ENCODE measurements at regions not wholly inside any gene's neighbourhood (a gene's known extent, or its start where the extent isn't known, plus 50 kb on each side); places are given as distances from the start of the nearest gene placed in this dataset.
"Not testable (repeated sequence)": the region's sequence is repeated elsewhere in the genome, so short reads cannot be mapped to it uniquely, and the experiment has no call there.

GRCh38 chr1:80293818-80294217 is 1287.3 kb upstream of the ADGRL4 start:
- Histone ChIP-seq H3K9me2 (ENCODE audit: insufficient read depth, low read length) (no peaks in the 10 kb centered on the region), H3F3A (ENCODE audit: insufficient read depth, low read length, poor library complexity, severe bottlenecking) (no peaks in the 10 kb centered on the region), H3K27me3 (ENCODE audit: insufficient read depth, low read depth, low read length) (no peaks in the 10 kb centered on the region), H3K4me2 (ENCODE audit: low read length) (no peak overlapping the region), H3K9me3 (ENCODE audit: low read length) (no peaks in the 10 kb centered on the region), H3K4me3 (ENCODE audit: low read length) (no peak overlapping the region), H3K36me3 (ENCODE audit: insufficient read depth, low read length) (no peaks in the 10 kb centered on the region), H4K20me1 (ENCODE audit: insufficient read depth) (no peaks in the 10 kb centered on the region), H3K9ac (ENCODE audit: low read length) (no peak overlapping the region), H2AFZ (ENCODE audit: low read depth, low read length) (no peak overlapping the region), H3K27ac (ENCODE audit: low read length) (no peak overlapping the region), H3K79me2 (replicated peaks; ENCODE audit: insufficient read depth, low read length) (no peaks in the 10 kb centered on the region)
- TF ChIP-seq POLR2AphosphoS5 (IDR thresholded peaks at IDR 0.05), result no peak
- TF ChIP-seq REST (IDR thresholded peaks at IDR 0.05; ENCODE audit: borderline replicate concordance), result no peak
- no peak for TF ChIP-seq SMC3 (conservative IDR thresholded peaks at IDR 0.05; ENCODE audit: poor library complexity)
- TF ChIP-seq EP300 (conservative IDR thresholded peaks at IDR 0.05; ENCODE audit: poor library complexity, severe bottlenecking), result no peak
- no peak for TF ChIP-seq CTCF (IDR thresholded peaks at IDR 0.05; ENCODE audit: poor library complexity, severe bottlenecking)
- no peak for TF ChIP-seq RAD21 (conservative IDR thresholded peaks at IDR 0.05)
- no peak for TF ChIP-seq EZH2 (IDR thresholded peaks at IDR 0.05; ENCODE audit: borderline replicate concordance, insufficient read depth, low read length, poor library complexity, severe bottlenecking)

GRCh38 chr1:80288750-80289149 is 1282.2 kb upstream of the ADGRL4 start:
- not testable (repeated sequence) for H3K9me2 ChIP-seq (ENCODE audit: insufficient read depth, low read length); H3K79me2 ChIP-seq (replicated peaks; ENCODE audit: insufficient read depth, low read length); H3K9me3 ChIP-seq (ENCODE audit: low read length); H3F3A ChIP-seq (ENCODE audit: insufficient read depth, low read length, poor library complexity, severe bottlenecking); H3K27ac ChIP-seq (ENCODE audit: low read length); H3K4me2 ChIP-seq (ENCODE audit: low read length); H3K4me3 ChIP-seq (ENCODE audit: low read length); H3K36me3 ChIP-seq (ENCODE audit: insufficient read depth, low read length); H3K9ac ChIP-seq (ENCODE audit: low read length); H4K20me1 ChIP-seq (ENCODE audit: insufficient read depth); H2AFZ ChIP-seq (ENCODE audit: low read depth, low read length); H3K27me3 ChIP-seq (ENCODE audit: insufficient read depth, low read depth, low read length)

DNA sequence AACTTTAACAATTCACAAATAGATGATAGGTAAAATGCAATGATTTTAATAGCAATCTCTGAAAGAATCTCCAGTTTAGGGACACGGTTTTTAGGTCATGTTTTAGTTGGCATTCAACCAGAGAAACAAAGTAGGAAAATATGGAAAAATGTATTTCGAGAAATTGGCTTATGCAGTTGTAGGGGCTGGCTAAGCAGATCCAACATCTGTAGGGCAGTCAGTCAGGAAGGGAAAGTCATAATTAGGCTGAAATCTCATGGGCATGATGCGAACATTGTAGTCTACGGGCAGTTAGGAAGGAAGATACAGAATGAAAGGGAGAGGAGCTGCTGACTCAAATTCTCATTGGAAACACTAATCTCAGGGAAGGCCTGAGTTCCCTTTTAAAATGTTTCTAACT is 1276.0 kb upstream of the ADGRL4 start:
- H3K9me2 ChIP-seq (ENCODE audit: insufficient read depth, low read length), result no peaks in the 10 kb centered on the region
- TF ChIP-seq REST (IDR thresholded peaks at IDR 0.05; ENCODE audit: borderline replicate concordance) (no peak), CTCF (IDR thresholded peaks at IDR 0.05; ENCODE audit: poor library complexity, severe bottlenecking) (no peak), MXI1 (conservative IDR thresholded peaks at IDR 0.05; ENCODE audit: poor library complexity, severe bottlenecking) (no peak), POLR2AphosphoS5 (IDR thresholded peaks at IDR 0.05) (no peak), TAF1 (IDR thresholded peaks at IDR 0.05; ENCODE audit: low read depth) (no peak), RAD21 (conservative IDR thresholded peaks at IDR 0.05) (no peak), EZH2 (IDR thresholded peaks at IDR 0.05; ENCODE audit: borderline replicate concordance, insufficient read depth, low read length, poor library complexity, severe bottlenecking) (no peak), EP300 (conservative IDR thresholded peaks at IDR 0.05; ENCODE audit: poor library complexity, severe bottlenecking) (no peak), SMC3 (conservative IDR thresholded peaks at IDR 0.05; ENCODE audit: poor library complexity) (no peak)

More for the DNA sequence above, 1276.0 kb upstream of the ADGRL4 start:
- Histone ChIP-seq H3K27me3 (ENCODE audit: insufficient read depth, low read depth, low read length) (no peaks in the 10 kb centered on the region), H4K20me1 (ENCODE audit: insufficient read depth) (no peaks in the 10 kb centered on the region), H3K79me2 (replicated peaks; ENCODE audit: insufficient read depth, low read length) (no peaks in the 10 kb centered on the region), H3K9me3 (ENCODE audit: low read length) (no peaks in the 10 kb centered on the region), H3F3A (ENCODE audit: insufficient read depth, low read length, poor library complexity, severe bottlenecking) (no peaks in the 10 kb centered on the region), H3K4me3 (ENCODE audit: low read length) (no peak overlapping the region), H3K9ac (ENCODE audit: low read length) (no peak overlapping the region), H3K36me3 (ENCODE audit: insufficient read depth, low read length) (no peaks in the 10 kb centered on the region), H2AFZ (ENCODE audit: low read depth, low read length) (no peak overlapping the region), H3K4me2 (ENCODE audit: low read length) (no peak overlapping the region), H3K27ac (ENCODE audit: low read length) (no peak overlapping the region)

All from neural cell (in vitro differentiated cells).